ENCODE measurements at regions not wholly inside any gene's neighbourhood (a gene's known extent, or its start where the extent isn't known, plus 50 kb on each side); places are given as distances from the start of the nearest gene placed in this dataset.

- Mint-ChIP-seq H3K9me3 (no peaks in the 10 kb centered on the region), H3K4me3 (no peak overlapping the region), H3K4me1 (no peaks in the 10 kb centered on the region), H3K36me3 (no peaks in the 10 kb centered on the region), H3K27ac (no peak overlapping the region), H3K27me3 (peaks cover 37% of the 10 kb centered on the region)
- DNase-seq: no peak
These were observed 104.4 kb downstream of the TMCO5A start for GRCh38 chr15:38038659-38039442.

- DNase-seq: no peak
- Mint-ChIP-seq H3K36me3 (no peaks in the 10 kb centered on the region), H3K9me3 (no peaks in the 10 kb centered on the region), H3K4me3 (no peak overlapping the region), H3K4me1 (no peaks in the 10 kb centered on the region), H3K27ac (no peak overlapping the region), H3K27me3 (peaks cover 35% of the 10 kb centered on the region)
These were observed 106.2 kb downstream of the TMCO5A start for GRCh38 chr15:38040615-38041014.

DNA sequence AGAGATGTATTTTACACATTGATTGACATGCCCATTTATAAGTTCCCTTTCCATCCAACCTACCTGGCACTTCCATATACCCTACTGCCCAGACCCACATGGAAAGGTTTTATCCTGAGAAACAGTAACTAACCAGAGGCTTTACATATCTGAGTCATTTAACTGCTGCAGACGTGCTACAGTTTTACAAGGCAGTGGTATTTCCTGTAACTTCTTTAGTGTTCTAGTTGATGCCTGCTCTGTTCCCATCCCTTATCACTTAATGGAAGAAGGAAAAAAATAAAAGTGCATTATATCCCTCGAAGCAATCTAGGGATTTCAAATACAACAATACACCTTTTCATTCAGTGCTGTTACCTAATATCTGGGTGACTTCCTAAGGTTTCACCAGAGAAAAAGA is 107.1 kb downstream of the TMCO5A start:
- Mint-ChIP-seq H3K9me3 (no peaks in the 10 kb centered on the region), H3K4me1 (no peaks in the 10 kb centered on the region), H3K4me3 (no peak overlapping the region), H3K27ac (no peak overlapping the region), H3K36me3 (no peaks in the 10 kb centered on the region), H3K27me3 (peaks cover 26% of the 10 kb centered on the region)
- no peak for DNase-seq

DNA sequence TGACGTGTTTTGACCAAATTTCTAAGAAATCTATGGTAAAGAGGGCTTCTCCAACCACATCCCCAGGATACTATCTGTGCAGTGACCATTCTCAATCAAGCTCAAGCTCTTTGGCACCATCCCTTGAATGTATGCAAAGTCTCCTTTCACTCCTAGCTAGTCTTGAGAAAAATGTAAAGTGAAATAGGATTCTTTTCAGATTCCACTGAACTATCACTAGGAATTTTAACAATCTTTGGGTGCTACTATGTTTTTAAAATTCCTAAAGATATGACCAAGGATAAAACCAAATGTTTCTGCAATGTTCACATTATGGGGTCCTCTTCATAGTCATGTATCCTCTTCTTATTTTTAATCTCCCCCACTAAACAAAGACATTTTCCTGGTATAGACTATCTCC is 107.8 kb downstream of the TMCO5A start:
- Mint-ChIP-seq H3K36me3 (no peaks in the 10 kb centered on the region), H3K4me3 (no peak overlapping the region), H3K9me3 (no peaks in the 10 kb centered on the region), H3K27ac (no peak overlapping the region), H3K4me1 (no peaks in the 10 kb centered on the region), H3K27me3 (peaks cover 22% of the 10 kb centered on the region)
- no peak for DNase-seq

DNA sequence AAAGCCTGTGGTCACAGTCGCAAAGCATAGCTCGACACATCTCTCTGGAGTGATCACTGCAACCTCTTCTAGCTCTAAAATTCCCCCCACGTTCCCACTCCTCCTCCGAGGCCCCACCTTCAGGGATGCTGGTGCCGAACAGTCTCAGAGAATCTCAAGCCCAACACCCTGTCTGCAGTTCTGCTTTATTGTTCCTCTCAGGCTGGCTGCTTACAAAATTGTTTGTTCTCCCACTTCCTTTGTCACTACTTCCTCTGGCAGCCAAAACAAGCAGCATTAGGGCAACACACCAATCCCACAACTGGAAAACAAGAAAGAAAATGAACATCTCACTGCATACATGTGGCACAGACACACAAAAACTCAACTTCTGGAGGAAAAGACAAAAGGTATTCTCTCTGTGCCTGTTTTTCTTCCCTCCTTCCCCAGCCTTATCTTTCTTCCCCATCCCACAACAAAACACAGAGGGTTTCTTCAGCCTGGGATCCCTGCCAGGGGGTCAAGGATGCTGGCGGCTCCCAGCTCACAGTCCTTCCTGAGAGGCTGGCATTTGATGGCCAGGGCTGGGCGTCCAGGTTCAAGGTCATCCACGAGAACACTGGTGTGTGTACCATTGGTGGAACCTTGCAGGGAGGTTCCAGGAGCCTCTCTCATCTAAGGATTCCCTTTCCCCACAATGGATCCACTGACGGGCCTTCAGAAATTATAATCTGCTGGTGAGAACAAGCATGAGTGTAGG is 108.4 kb downstream of the TMCO5A start:
- DNase-seq: no peak
- no peak overlapping the region for H3K27ac Mint-ChIP-seq
- no peaks in the 10 kb centered on the region for H3K9me3 Mint-ChIP-seq
- peaks cover 2% of the 10 kb centered on the region for H3K4me1 Mint-ChIP-seq
- H3K4me3 Mint-ChIP-seq: no peak overlapping the region
- H3K36me3 Mint-ChIP-seq: no peaks in the 10 kb centered on the region
- H3K27me3 Mint-ChIP-seq: peaks cover 19% of the 10 kb centered on the region

DNA sequence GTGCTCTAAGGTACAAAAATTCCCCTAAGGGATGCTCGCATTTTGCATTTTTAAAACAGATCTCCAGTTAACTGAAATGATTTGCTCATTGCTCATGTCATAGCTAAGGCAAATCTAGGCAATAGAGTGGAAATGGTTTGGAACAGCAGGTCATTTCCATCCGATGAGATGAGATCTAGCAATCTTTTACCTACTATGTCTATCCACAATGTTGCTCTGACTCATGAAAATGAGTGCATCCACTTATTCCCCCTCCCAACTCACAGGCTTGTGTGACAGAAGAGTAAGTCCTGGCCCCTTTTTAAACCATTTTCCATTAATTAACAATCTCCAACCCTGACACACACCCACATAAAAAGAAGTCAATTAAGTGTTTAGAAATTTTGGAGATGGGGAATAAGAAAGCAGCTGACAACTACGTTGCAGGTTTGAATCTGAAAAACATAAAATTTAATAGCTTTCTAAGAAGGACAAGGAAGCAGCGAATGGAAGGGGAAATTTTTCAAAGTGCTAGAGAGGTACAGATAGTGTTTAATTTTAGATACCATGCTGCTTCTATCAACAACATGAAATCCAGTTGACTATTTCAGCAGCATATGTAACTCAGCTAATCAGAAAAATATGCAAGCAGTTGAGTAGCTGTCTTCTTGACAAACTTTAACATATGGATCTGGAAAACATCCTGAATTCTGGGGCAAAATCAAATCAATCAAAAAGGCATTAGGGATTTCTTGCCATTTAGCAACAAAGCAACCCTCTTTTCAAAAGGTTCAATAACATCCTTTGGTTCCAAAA is 112.0 kb downstream of the TMCO5A start:
- H3K27me3 Mint-ChIP-seq: peaks cover 19% of the 10 kb centered on the region
- no peak for DNase-seq
- no peaks in the 10 kb centered on the region for H3K9me3 Mint-ChIP-seq
- H3K27ac Mint-ChIP-seq: no peak overlapping the region
- H3K36me3 Mint-ChIP-seq: no peaks in the 10 kb centered on the region
- peaks cover 5% of the 10 kb centered on the region for H3K4me1 Mint-ChIP-seq
- H3K4me3 Mint-ChIP-seq: no peak overlapping the region

DNA sequence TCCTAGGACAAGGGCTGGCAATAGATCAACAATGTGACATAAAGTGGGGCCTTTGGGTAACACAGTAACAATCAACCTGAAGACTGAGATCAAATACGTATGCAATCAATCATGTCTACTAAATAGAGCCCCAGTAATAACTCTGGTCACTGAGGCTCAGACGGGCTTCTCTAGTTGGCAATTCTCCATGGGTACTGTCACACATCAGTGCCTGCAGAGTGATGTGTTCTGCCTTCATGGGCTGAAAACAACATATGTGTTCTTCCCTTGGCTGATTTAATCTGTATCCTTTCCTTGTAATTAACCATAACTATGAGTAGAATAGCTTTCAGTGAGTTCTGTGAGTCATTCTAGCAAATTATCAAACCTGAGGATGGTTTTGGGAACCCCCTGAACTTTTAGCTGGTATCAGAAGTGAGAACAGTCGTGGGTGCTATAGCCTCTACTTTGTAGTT is 113.6 kb downstream of the TMCO5A start:
- Mint-ChIP-seq H3K9me3 (no peaks in the 10 kb centered on the region), H3K4me3 (no peak overlapping the region), H3K36me3 (no peaks in the 10 kb centered on the region), H3K4me1 (peaks cover 5% of the 10 kb centered on the region), H3K27ac (no peak overlapping the region), H3K27me3 (peaks cover 8% of the 10 kb centered on the region)
- DNase-seq: no peak

GRCh38 chr15:38049891-38050290 is 115.5 kb downstream of the TMCO5A start:
- Mint-ChIP-seq H3K4me1 (peaks cover 5% of the 10 kb centered on the region), H3K36me3 (no peaks in the 10 kb centered on the region), H3K4me3 (no peak overlapping the region), H3K27me3 (peaks cover 1% of the 10 kb centered on the region), H3K9me3 (no peaks in the 10 kb centered on the region), H3K27ac (no peak overlapping the region)
- DNase-seq: no peak

DNA sequence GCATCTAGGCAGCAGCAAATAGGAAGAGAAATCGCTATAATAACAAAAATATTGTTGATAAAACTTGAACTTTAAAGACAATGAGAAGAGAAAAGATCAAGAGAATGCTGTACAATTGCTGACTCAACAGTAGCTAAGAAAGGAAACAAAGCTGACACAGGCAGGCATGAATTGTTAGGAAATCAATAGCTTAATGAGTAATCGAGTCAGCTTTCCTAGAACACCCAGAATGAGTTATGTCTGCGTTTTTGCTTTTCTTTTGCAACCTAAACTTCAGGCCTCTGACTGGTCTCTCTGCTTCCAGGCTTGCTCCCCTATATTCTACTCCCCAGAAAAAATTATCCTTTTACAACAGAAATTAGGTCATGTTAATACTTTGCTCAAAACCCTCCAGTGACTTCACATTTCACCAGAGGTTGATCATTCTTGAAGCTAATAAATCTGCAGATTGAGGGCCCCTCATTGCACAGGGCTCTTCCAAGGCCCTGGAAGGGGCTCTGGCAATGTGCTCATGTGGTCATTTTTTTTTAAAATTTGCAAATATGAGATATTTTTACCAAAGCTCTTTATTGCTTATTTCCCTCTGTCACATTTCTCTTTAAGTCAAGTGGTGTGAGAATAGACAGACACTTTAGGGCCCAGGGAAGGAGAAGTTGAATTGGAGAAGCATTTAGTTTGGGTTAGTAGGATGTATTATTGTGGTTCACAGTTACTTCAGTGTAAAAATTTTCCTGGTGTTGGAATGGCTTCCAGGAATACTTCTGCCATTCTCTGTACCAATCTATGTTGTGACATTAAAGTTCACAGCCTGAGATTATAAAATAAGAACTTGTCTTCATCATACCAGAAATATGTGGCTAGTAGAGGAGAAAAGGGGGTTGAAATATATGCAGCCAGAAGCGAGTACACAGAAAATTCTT is 116.3 kb downstream of the TMCO5A start:
- Mint-ChIP-seq H3K4me1 (peaks cover 5% of the 10 kb centered on the region), H3K4me3 (no peak overlapping the region), H3K27ac (no peak overlapping the region), H3K9me3 (no peaks in the 10 kb centered on the region), H3K27me3 (peaks cover 8% of the 10 kb centered on the region), H3K36me3 (peaks cover 3% of the 10 kb centered on the region)
- no peak for DNase-seq

- Mint-ChIP-seq H3K4me1 (no peaks in the 10 kb centered on the region), H3K4me3 (no peak overlapping the region), H3K36me3 (peaks cover 3% of the 10 kb centered on the region), H3K9me3 (no peaks in the 10 kb centered on the region), H3K27me3 (peaks cover 8% of the 10 kb centered on the region), H3K27ac (no peak overlapping the region)
- DNase-seq: no peak
These were observed 118.8 kb downstream of the TMCO5A start for GRCh38 chr15:38053205-38053604.

GRCh38 chr15:38053776-38054175 is 119.3 kb downstream of the TMCO5A start:
- Mint-ChIP-seq H3K27me3 (peaks cover 8% of the 10 kb centered on the region), H3K4me3 (no peak overlapping the region), H3K9me3 (no peaks in the 10 kb centered on the region), H3K27ac (no peak overlapping the region), H3K4me1 (peaks cover 3% of the 10 kb centered on the region), H3K36me3 (peaks cover 3% of the 10 kb centered on the region)
- DNase-seq: no peak

DNA sequence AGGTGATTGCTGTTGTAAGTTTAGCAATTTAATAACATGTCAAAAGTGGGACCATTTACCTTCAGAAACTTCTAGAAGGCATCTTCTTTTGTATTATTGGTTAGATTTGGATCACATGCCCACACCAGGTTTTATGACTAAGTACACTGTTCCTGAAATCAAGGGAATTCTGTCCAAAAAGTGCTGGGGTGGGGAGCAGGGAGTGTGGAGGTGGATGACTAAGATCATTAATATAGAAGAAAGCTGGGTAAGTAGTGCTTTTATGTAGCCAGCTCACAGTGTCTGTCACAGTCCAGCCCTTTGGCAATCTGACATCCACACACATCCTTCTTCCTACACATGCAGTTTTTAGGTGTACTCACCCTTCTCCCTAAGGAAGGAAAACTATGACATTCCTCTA is 120.0 kb downstream of the TMCO5A start:
- H3K27me3 Mint-ChIP-seq: peaks cover 8% of the 10 kb centered on the region

GRCh38 chr15:38058596-38059075 is 124.2 kb downstream of the TMCO5A start:
- Mint-ChIP-seq H3K36me3 (peaks cover 3% of the 10 kb centered on the region), H3K4me3 (no peak overlapping the region), H3K27ac (peak overlapping the region; percentile 32), H3K4me1 (peaks cover 15% of the 10 kb centered on the region), H3K27me3 (peaks cover 34% of the 10 kb centered on the region), H3K9me3 (no peaks in the 10 kb centered on the region)
- DNase-seq: no peak

More for the DNA sequence above, 120.0 kb downstream of the TMCO5A start:
- H3K4me1 Mint-ChIP-seq: peaks cover 9% of the 10 kb centered on the region
- H3K9me3 Mint-ChIP-seq: no peaks in the 10 kb centered on the region
- peaks cover 3% of the 10 kb centered on the region for H3K36me3 Mint-ChIP-seq
- H3K27ac Mint-ChIP-seq: no peak overlapping the region
- no peak for DNase-seq
- no peak overlapping the region for H3K4me3 Mint-ChIP-seq

GRCh38 chr15:38059665-38060064 is 125.2 kb downstream of the TMCO5A start:
- no peak for DNase-seq
- no peak overlapping the region for H3K4me3 Mint-ChIP-seq
- no peak overlapping the region for H3K27ac Mint-ChIP-seq
- no peaks in the 10 kb centered on the region for H3K9me3 Mint-ChIP-seq
- peaks cover 15% of the 10 kb centered on the region for H3K4me1 Mint-ChIP-seq
- peaks cover 3% of the 10 kb centered on the region for H3K36me3 Mint-ChIP-seq
- H3K27me3 Mint-ChIP-seq: peaks cover 39% of the 10 kb centered on the region

Data from activated naive CD8-positive, alpha-beta T cell treated with anti-CD3 and anti-CD28 coated beads for 36 hours (primary cell).